Stimulated activated memory B cell treated with anti-CD40 and anti-IgM and Interleukin-4, amounts not matched to agents 10 μg/mL and 1 μg/mL and 100 μg/mL, for 72 hours (primary cell): ENCODE measurements at regions not wholly inside any gene's neighbourhood (a gene's known extent, or its start where the extent isn't known, plus 50 kb on each side); places are given as distances from the start of the nearest gene placed in this dataset.
A peak's percentile ranks its signal among the peaks of the same experiment; 100 is the strongest.

Source experiments
- ATAC-seq: fragments of 150-1000 bp; cut with Tn5 transposase; 2 replicates; pipeline ENCODE4 v1.10.0; 2021
- H3K27ac Mint-ChIP-seq: one replicate; pipeline ENCODE4 v1.8.0; 2022; ENCODE audit warnings: mild to moderate bottlenecking, mixed read lengths
- H3K27me3 Mint-ChIP-seq: one replicate; pipeline ENCODE4 v1.8.0; 2022; ENCODE audit warnings: mixed read lengths
- H3K36me3 Mint-ChIP-seq: one replicate; pipeline ENCODE4 v1.8.0; 2022; ENCODE audit warnings: mixed read lengths
- H3K4me1 Mint-ChIP-seq: one replicate; pipeline ENCODE4 v1.8.0; 2022; ENCODE audit warnings: mixed read lengths
- H3K4me3 Mint-ChIP-seq: one replicate; pipeline ENCODE4 v1.8.0; 2022; ENCODE audit warnings: mild to moderate bottlenecking, moderate library complexity, mixed read lengths
- H3K9me3 Mint-ChIP-seq: one replicate; pipeline ENCODE4 v1.8.0; 2022; ENCODE audit warnings: mixed read lengths

- peaks cover under 1% of the 10 kb centered on the region for H3K4me1 Mint-ChIP-seq
Measured at GRCh38 chr5:82351754-82352145, 73.6 kb upstream of the RPS23 start.

GRCh38 chr5:82351297-82351696 lies 73.1 kb upstream of the RPS23 start:
- Mint-ChIP-seq H3K4me3 (no peak overlapping the region), H3K36me3 (no peaks in the 10 kb centered on the region), H3K27me3 (peaks cover 6% of the 10 kb centered on the region), H3K9me3 (no peaks in the 10 kb centered on the region), H3K4me1 (no peaks in the 10 kb centered on the region), H3K27ac (no peak overlapping the region)
- no peak for ATAC-seq

More at GRCh38 chr5:82351754-82352145, 73.6 kb upstream of the RPS23 start:
- Mint-ChIP-seq H3K27ac (no peak overlapping the region), H3K27me3 (peaks cover 6% of the 10 kb centered on the region), H3K9me3 (no peaks in the 10 kb centered on the region), H3K36me3 (no peaks in the 10 kb centered on the region), H3K4me3 (no peak overlapping the region)
- peak; percentile 60 for ATAC-seq

GRCh38 chr5:82349652-82350051 lies 71.5 kb upstream of the RPS23 start:
- peaks cover 6% of the 10 kb centered on the region for H3K27me3 Mint-ChIP-seq
- ATAC-seq, result no peak
- H3K4me3 Mint-ChIP-seq, result no peak overlapping the region
- H3K9me3 Mint-ChIP-seq, result no peaks in the 10 kb centered on the region
- H3K36me3 Mint-ChIP-seq, result no peaks in the 10 kb centered on the region
- H3K4me1 Mint-ChIP-seq, result no peaks in the 10 kb centered on the region
- no peak overlapping the region for H3K27ac Mint-ChIP-seq

GRCh38 chr5:82348784-82349425 lies 70.8 kb upstream of the RPS23 start:
- no peak for ATAC-seq
- Mint-ChIP-seq H3K27ac (no peak overlapping the region), H3K9me3 (no peaks in the 10 kb centered on the region), H3K4me3 (no peak overlapping the region), H3K4me1 (no peaks in the 10 kb centered on the region), H3K36me3 (no peaks in the 10 kb centered on the region), H3K27me3 (peaks cover 6% of the 10 kb centered on the region)

GRCh38 chr5:82347201-82347865 lies 69.2 kb upstream of the RPS23 start:
- Mint-ChIP-seq H3K36me3 (no peaks in the 10 kb centered on the region), H3K9me3 (no peaks in the 10 kb centered on the region), H3K27me3 (peaks cover under 1% of the 10 kb centered on the region), H3K27ac (no peak overlapping the region), H3K4me1 (no peaks in the 10 kb centered on the region), H3K4me3 (no peak overlapping the region)
- ATAC-seq, result no peak

- Mint-ChIP-seq H3K27ac (no peak overlapping the region), H3K36me3 (no peaks in the 10 kb centered on the region), H3K4me3 (no peak overlapping the region), H3K27me3 (no peaks in the 10 kb centered on the region), H3K4me1 (no peaks in the 10 kb centered on the region), H3K9me3 (no peaks in the 10 kb centered on the region)
- peak; percentile 13 for ATAC-seq
Measured at GRCh38 chr5:82346399-82347165, 68.4 kb upstream of the RPS23 start.

GRCh38 chr5:82345108-82345507 lies 67.0 kb upstream of the RPS23 start:
- ATAC-seq, result no peak
- no peaks in the 10 kb centered on the region for H3K4me1 Mint-ChIP-seq
- no peak overlapping the region for H3K4me3 Mint-ChIP-seq
- no peak overlapping the region for H3K27ac Mint-ChIP-seq
- no peaks in the 10 kb centered on the region for H3K27me3 Mint-ChIP-seq
- no peaks in the 10 kb centered on the region for H3K36me3 Mint-ChIP-seq
- H3K9me3 Mint-ChIP-seq, result no peaks in the 10 kb centered on the region

- Mint-ChIP-seq H3K27ac (no peak overlapping the region), H3K4me1 (no peaks in the 10 kb centered on the region), H3K9me3 (no peaks in the 10 kb centered on the region), H3K27me3 (no peaks in the 10 kb centered on the region), H3K4me3 (no peak overlapping the region), H3K36me3 (no peaks in the 10 kb centered on the region)
- ATAC-seq, result no peak
Measured at GRCh38 chr5:82341325-82341724, 63.2 kb upstream of the RPS23 start.

GRCh38 chr5:82340799-82341198 lies 62.6 kb upstream of the RPS23 start:
- Mint-ChIP-seq H3K9me3 (no peaks in the 10 kb centered on the region), H3K27me3 (no peaks in the 10 kb centered on the region), H3K36me3 (no peaks in the 10 kb centered on the region), H3K4me3 (no peak overlapping the region), H3K27ac (no peak overlapping the region), H3K4me1 (no peaks in the 10 kb centered on the region)
- ATAC-seq, result no peak

GRCh38 chr5:82339792-82340191 lies 61.6 kb upstream of the RPS23 start:
- ATAC-seq, result no peak
- Mint-ChIP-seq H3K36me3 (no peaks in the 10 kb centered on the region), H3K27me3 (no peaks in the 10 kb centered on the region), H3K4me1 (no peaks in the 10 kb centered on the region), H3K27ac (no peak overlapping the region), H3K4me3 (no peak overlapping the region), H3K9me3 (no peaks in the 10 kb centered on the region)

GRCh38 chr5:82338771-82339373 lies 60.7 kb upstream of the RPS23 start:
- Mint-ChIP-seq H3K9me3 (no peaks in the 10 kb centered on the region), H3K4me1 (no peaks in the 10 kb centered on the region), H3K4me3 (no peak overlapping the region), H3K27ac (no peak overlapping the region), H3K27me3 (no peaks in the 10 kb centered on the region), H3K36me3 (no peaks in the 10 kb centered on the region)
- no peak for ATAC-seq

- H3K4me1 Mint-ChIP-seq, result no peaks in the 10 kb centered on the region
- no peaks in the 10 kb centered on the region for H3K36me3 Mint-ChIP-seq
- no peak for ATAC-seq
- H3K4me3 Mint-ChIP-seq, result no peak overlapping the region
- no peak overlapping the region for H3K27ac Mint-ChIP-seq
- H3K27me3 Mint-ChIP-seq, result no peaks in the 10 kb centered on the region
- H3K9me3 Mint-ChIP-seq, result no peaks in the 10 kb centered on the region
Measured at GRCh38 chr5:82336959-82337351, 58.8 kb upstream of the RPS23 start.

GRCh38 chr5:82336226-82336958 lies 58.2 kb upstream of the RPS23 start:
- H3K4me3 Mint-ChIP-seq, result no peak overlapping the region
- H3K27me3 Mint-ChIP-seq, result no peaks in the 10 kb centered on the region
- H3K4me1 Mint-ChIP-seq, result no peaks in the 10 kb centered on the region
- H3K9me3 Mint-ChIP-seq, result no peaks in the 10 kb centered on the region
- no peak overlapping the region for H3K27ac Mint-ChIP-seq
- no peak for ATAC-seq
- no peaks in the 10 kb centered on the region for H3K36me3 Mint-ChIP-seq

- Mint-ChIP-seq H3K27me3 (no peaks in the 10 kb centered on the region), H3K27ac (no peak overlapping the region), H3K9me3 (no peaks in the 10 kb centered on the region), H3K4me3 (no peak overlapping the region), H3K36me3 (no peaks in the 10 kb centered on the region), H3K4me1 (no peaks in the 10 kb centered on the region)
- no peak for ATAC-seq
Measured at GRCh38 chr5:82335806-82336205, 57.7 kb upstream of the RPS23 start.

- no peak for ATAC-seq
Measured at GRCh38 chr5:82334856-82335255, 56.7 kb upstream of the RPS23 start.

More at GRCh38 chr5:82334856-82335255, 56.7 kb upstream of the RPS23 start:
- H3K4me3 Mint-ChIP-seq, result no peak overlapping the region
- H3K36me3 Mint-ChIP-seq, result no peaks in the 10 kb centered on the region
- no peaks in the 10 kb centered on the region for H3K4me1 Mint-ChIP-seq
- no peak overlapping the region for H3K27ac Mint-ChIP-seq
- no peaks in the 10 kb centered on the region for H3K9me3 Mint-ChIP-seq
- no peaks in the 10 kb centered on the region for H3K27me3 Mint-ChIP-seq
